NCI-H510A (cell line): ENCODE measurements at regions not wholly inside any gene's neighbourhood (a gene's known extent, or its start where the extent isn't known, plus 50 kb on each side); places are given as distances from the start of the nearest gene placed in this dataset.
"Not testable (repeated sequence)": the region's sequence is repeated elsewhere in the genome, so short reads cannot be mapped to it uniquely, and the experiment has no call there.

Source experiments
- DNase-seq: peaks from one replicate; lab custom pipeline; 2025; lab: John Stamatoyannopoulos, UW

GRCh38 chr6:90463359-90463758 is 123.5 kb downstream of the MAP3K7 start:
- no peak for DNase-seq

GRCh38 chr6:90462102-90462501 is 124.8 kb downstream of the MAP3K7 start:
- no peak for DNase-seq

- no peak for DNase-seq
Measured at GRCh38 chr6:90461383-90461782, 125.5 kb downstream of the MAP3K7 start.

GRCh38 chr6:90460051-90460450 is 126.8 kb downstream of the MAP3K7 start:
- no peak for DNase-seq

- no peak for DNase-seq
Measured at GRCh38 chr6:90459225-90459758, 127.6 kb downstream of the MAP3K7 start.

- DNase-seq, result no peak
Measured at GRCh38 chr6:90458353-90459224, 128.3 kb downstream of the MAP3K7 start.

- DNase-seq, result no peak
Measured at GRCh38 chr6:90457867-90458259, 129.0 kb downstream of the MAP3K7 start.

GRCh38 chr6:90456997-90457866 is 129.6 kb downstream of the MAP3K7 start:
- not testable (repeated sequence) for DNase-seq

GRCh38 chr6:90456001-90456400 is 130.9 kb downstream of the MAP3K7 start:
- DNase-seq, result no peak

- no peak for DNase-seq
Measured at GRCh38 chr6:90454836-90455427, 131.9 kb downstream of the MAP3K7 start.

GRCh38 chr6:90450268-90450953 is 136.5 kb downstream of the MAP3K7 start:
- no peak for DNase-seq

GRCh38 chr6:90449311-90449710 is 137.6 kb downstream of the MAP3K7 start:
- no peak for DNase-seq

- DNase-seq, result no peak
Measured at GRCh38 chr6:90448836-90449235, 138.0 kb downstream of the MAP3K7 start.

GRCh38 chr6:90446164-90446563 is 140.7 kb downstream of the MAP3K7 start:
- no peak for DNase-seq

GRCh38 chr6:90445533-90446108 is 141.3 kb downstream of the MAP3K7 start:
- DNase-seq, result no peak

GRCh38 chr6:90444160-90444714 is 142.6 kb downstream of the MAP3K7 start:
- no peak for DNase-seq

- no peak for DNase-seq
Measured at GRCh38 chr6:90442366-90442765, 144.5 kb downstream of the MAP3K7 start.

- no peak for DNase-seq
Measured at GRCh38 chr6:90440586-90441283, 144.1 kb upstream of the BACH2 start.

- DNase-seq, result no peak
Measured at GRCh38 chr6:90439586-90439985, 142.9 kb upstream of the BACH2 start.

GRCh38 chr6:90436403-90436802 is 139.8 kb upstream of the BACH2 start:
- DNase-seq, result no peak
